ENCODE measurements at regions not wholly inside any gene's neighbourhood (a gene's known extent, or its start where the extent isn't known, plus 50 kb on each side); places are given as distances from the start of the nearest gene placed in this dataset.
A peak's percentile ranks its signal among the peaks of the same experiment; 100 is the strongest.

GRCh38 chr22:22168941-22169867, 75.4 kb upstream of the VPREB1 start:
- no peak for DNase-seq
- H3K36me3 ChIP-seq (ENCODE audit: control insufficient read depth in 4 of 4, insufficient read depth in 4 of 4, low read length in 3 of 4), result no peaks in the 10 kb centered on the region
- no CpG with 5 or more reads among the region's 9 CpGs for WGBS (ENCODE audit: insufficient coverage)
- H3K27me3 ChIP-seq (replicated peaks in 2 of 5; ENCODE audit: control insufficient read depth in 4 of 5, insufficient read depth in 5 of 5, low read length in 4 of 5), result peaks cover 0 to 8% (median 0%) of the 10 kb centered on the region in 5 experiments
- ChIA-PET CTCF (interaction anchor here (1.0 to 1.9 kb wide), 3 partner anchors 9 to 26 kb away, joined by 3 to 6 read pairs (median 4); no protein-coding TSS in a partner anchor), POLR2A (no interaction called here)
- H3K9me3 ChIP-seq (ENCODE audit: control extremely low read depth in 1 of 5, control insufficient read depth in 4 of 5, insufficient read depth in 2 of 5, low read depth in 1 of 5, low read length in 4 of 5), result no peaks in the 10 kb centered on the region
- peaks cover 0 to 17% (median 12%) of the 10 kb centered on the region in 4 experiments for H3K4me1 ChIP-seq (ENCODE audit: control extremely low read depth in 1 of 4, control insufficient read depth in 4 of 4, insufficient read depth in 4 of 4, low read length in 3 of 4)
- H3K4me3 ChIP-seq (ENCODE audit: control insufficient read depth in 1 of 7, extremely low read depth in 1 of 7, insufficient read depth in 4 of 7, low read depth in 2 of 7, low read length in 6 of 7), result peak overlapping the region in 1 of 7 experiments; percentile 66
- H3K27ac ChIP-seq (ENCODE audit: insufficient read depth in 1 of 2, low read depth in 1 of 2, low read length in 2 of 2, poor library complexity in 1 of 2, severe bottlenecking in 2 of 2), result no peak overlapping the region

GRCh38 chr22:22168190-22168940, 76.2 kb upstream of the VPREB1 start:
- Histone ChIP-seq H3K27ac (ENCODE audit: insufficient read depth in 1 of 2, low read depth in 1 of 2, low read length in 2 of 2, poor library complexity in 1 of 2, severe bottlenecking in 2 of 2) (no peak overlapping the region), H3K9me3 (ENCODE audit: control extremely low read depth in 1 of 5, control insufficient read depth in 4 of 5, insufficient read depth in 2 of 5, low read depth in 1 of 5, low read length in 4 of 5) (no peaks in the 10 kb centered on the region), H3K36me3 (ENCODE audit: control insufficient read depth in 4 of 4, insufficient read depth in 4 of 4, low read length in 3 of 4) (no peaks in the 10 kb centered on the region), H3K4me1 (ENCODE audit: control extremely low read depth in 1 of 4, control insufficient read depth in 4 of 4, insufficient read depth in 4 of 4, low read length in 3 of 4) (peaks cover 0 to 17% (median 12%) of the 10 kb centered on the region in 4 experiments), H3K27me3 (replicated peaks in 2 of 5; ENCODE audit: control insufficient read depth in 4 of 5, insufficient read depth in 5 of 5, low read length in 4 of 5) (peaks cover 0 to 8% (median 0%) of the 10 kb centered on the region in 5 experiments), H3K4me3 (ENCODE audit: control insufficient read depth in 1 of 7, extremely low read depth in 1 of 7, insufficient read depth in 4 of 7, low read depth in 2 of 7, low read length in 6 of 7) (peak overlapping the region in 5 of 7 experiments; percentile 5 to 66 (median 30))
- peak; percentile 31 to 71 (median 65) for DNase-seq
- ChIA-PET POLR2A (no interaction called here), CTCF (interaction anchor here (1.1 to 1.9 kb wide), 6 partner anchors 10 to 67 kb away, joined by 3 to 4 read pairs (median 3); no protein-coding TSS in a partner anchor)
- WGBS (ENCODE audit: insufficient coverage), result 45% methylated on average over 6 of the region's 7 CpGs

GRCh38 chr22:22167791-22168189, 76.8 kb upstream of the VPREB1 start:
- ChIA-PET POLR2A (no interaction called here), CTCF (interaction anchor here (1.1 to 1.9 kb wide), 5 partner anchors 10 to 68 kb away, joined by 3 to 4 read pairs (median 3); no protein-coding TSS in a partner anchor)
- Histone ChIP-seq H3K36me3 (ENCODE audit: control insufficient read depth in 4 of 4, insufficient read depth in 4 of 4, low read length in 3 of 4) (no peaks in the 10 kb centered on the region), H3K9me3 (ENCODE audit: control extremely low read depth in 1 of 5, control insufficient read depth in 4 of 5, insufficient read depth in 2 of 5, low read depth in 1 of 5, low read length in 4 of 5) (no peaks in the 10 kb centered on the region), H3K4me1 (ENCODE audit: control extremely low read depth in 1 of 4, control insufficient read depth in 4 of 4, insufficient read depth in 4 of 4, low read length in 3 of 4) (peaks cover 0 to 17% (median 12%) of the 10 kb centered on the region in 4 experiments), H3K27me3 (replicated peaks in 2 of 5; ENCODE audit: control insufficient read depth in 4 of 5, insufficient read depth in 5 of 5, low read length in 4 of 5) (peaks cover 0 to 10% (median 0%) of the 10 kb centered on the region in 5 experiments), H3K27ac (ENCODE audit: insufficient read depth in 1 of 2, low read depth in 1 of 2, low read length in 2 of 2, poor library complexity in 1 of 2, severe bottlenecking in 2 of 2) (no peak overlapping the region), H3K4me3 (ENCODE audit: control insufficient read depth in 1 of 7, extremely low read depth in 1 of 7, insufficient read depth in 4 of 7, low read depth in 2 of 7, low read length in 6 of 7) (peak overlapping the region in 2 of 7 experiments; percentile 46 to 66)
- WGBS (ENCODE audit: insufficient coverage), result 50% methylated on average over 1 of the region's 2 CpGs
- DNase-seq, result peak; percentile 50 to 85 (median 75)

- POLR2A ChIA-PET, result no interaction called here
- 14% methylated on average over 1 of the region's 5 CpGs for WGBS (ENCODE audit: insufficient coverage)
- Histone ChIP-seq H3K27me3 (replicated peaks in 2 of 5; ENCODE audit: control insufficient read depth in 4 of 5, insufficient read depth in 5 of 5, low read length in 4 of 5) (peaks cover 0 to 11% (median 0%) of the 10 kb centered on the region in 5 experiments), H3K4me1 (ENCODE audit: control extremely low read depth in 1 of 4, control insufficient read depth in 4 of 4, insufficient read depth in 4 of 4, low read length in 3 of 4) (peaks cover 0 to 17% (median 12%) of the 10 kb centered on the region in 4 experiments), H3K4me3 (ENCODE audit: control insufficient read depth in 1 of 7, extremely low read depth in 1 of 7, insufficient read depth in 4 of 7, low read depth in 2 of 7, low read length in 6 of 7) (no peak overlapping the region), H3K27ac (ENCODE audit: insufficient read depth in 1 of 2, low read depth in 1 of 2, low read length in 2 of 2, poor library complexity in 1 of 2, severe bottlenecking in 2 of 2) (no peak overlapping the region), H3K36me3 (ENCODE audit: control insufficient read depth in 4 of 4, insufficient read depth in 4 of 4, low read length in 3 of 4) (no peaks in the 10 kb centered on the region), H3K9me3 (ENCODE audit: control extremely low read depth in 1 of 5, control insufficient read depth in 4 of 5, insufficient read depth in 2 of 5, low read depth in 1 of 5, low read length in 4 of 5) (no peaks in the 10 kb centered on the region)
- DNase-seq, result no peak
- CTCF ChIA-PET, result interaction anchor here (1.1 to 1.9 kb wide), 5 partner anchors 11 to 69 kb away, joined by 3 to 4 read pairs (median 3); no protein-coding TSS in a partner anchor
These were observed 77.5 kb upstream of the VPREB1 start for GRCh38 chr22:22166941-22167713.

- DNase-seq, result no peak
- ChIA-PET POLR2A (no interaction called here), CTCF (interaction anchor here (0.7 to 2.3 kb wide), 4 partner anchors 16 to 32 kb away, joined by 3 to 7 read pairs (median 4); no protein-coding TSS in a partner anchor)
- Histone ChIP-seq H3K4me1 (ENCODE audit: control extremely low read depth in 1 of 4, control insufficient read depth in 4 of 4, insufficient read depth in 4 of 4, low read length in 3 of 4) (peaks cover 0 to 17% (median 12%) of the 10 kb centered on the region in 4 experiments), H3K4me3 (ENCODE audit: control insufficient read depth in 1 of 7, extremely low read depth in 1 of 7, insufficient read depth in 4 of 7, low read depth in 2 of 7, low read length in 6 of 7) (no peak overlapping the region), H3K27ac (ENCODE audit: insufficient read depth in 1 of 2, low read depth in 1 of 2, low read length in 2 of 2, poor library complexity in 1 of 2, severe bottlenecking in 2 of 2) (no peak overlapping the region), H3K36me3 (ENCODE audit: control insufficient read depth in 4 of 4, insufficient read depth in 4 of 4, low read length in 3 of 4) (no peaks in the 10 kb centered on the region), H3K9me3 (ENCODE audit: control extremely low read depth in 1 of 5, control insufficient read depth in 4 of 5, insufficient read depth in 2 of 5, low read depth in 1 of 5, low read length in 4 of 5) (no peaks in the 10 kb centered on the region), H3K27me3 (replicated peaks in 2 of 5; ENCODE audit: control insufficient read depth in 4 of 5, insufficient read depth in 5 of 5, low read length in 4 of 5) (peaks cover 0 to 11% (median 0%) of the 10 kb centered on the region in 5 experiments)
- 90% methylated on average over 5 of the region's 6 CpGs for WGBS (ENCODE audit: insufficient coverage)
These were observed 78.5 kb upstream of the VPREB1 start for GRCh38 chr22:22165936-22166710.

Measured in common myeloid progenitor, CD34-positive (primary cell).